Breast epithelium (tissue), 3 donors: ENCODE measurements at regions not wholly inside any gene's neighbourhood (a gene's known extent, or its start where the extent isn't known, plus 50 kb on each side); places are given as distances from the start of the nearest gene placed in this dataset.

Source experiments
- POLR2A ChIP-seq: fragments of 450-650 bp; IDR thresholded peaks from one replicate; pipeline ENCODE4 v1.6.1; 2016; ENCODE audit warnings: antibody characterized with exemption, mild to moderate bottlenecking, moderate library complexity
- POLR2AphosphoS5 ChIP-seq, 3 donors: sonication (generic); formaldehyde crosslinking; IDR thresholded peaks; one replicate each; pipeline ENCODE4 v1.6.1; 2017; ENCODE audit warnings: antibody characterized with exemption in 3 of 3
- TF ChIP-seq, protein P1 (sequence below), 3 donors: fragments of 450-650 bp; IDR thresholded peaks; one replicate each; pipeline ENCODE4 v1.5.1; 2016 to 2017; ENCODE audit warnings: antibody characterized with exemption in 3 of 3, mild to moderate bottlenecking in 3 of 3, moderate library complexity in 3 of 3

DNA sequence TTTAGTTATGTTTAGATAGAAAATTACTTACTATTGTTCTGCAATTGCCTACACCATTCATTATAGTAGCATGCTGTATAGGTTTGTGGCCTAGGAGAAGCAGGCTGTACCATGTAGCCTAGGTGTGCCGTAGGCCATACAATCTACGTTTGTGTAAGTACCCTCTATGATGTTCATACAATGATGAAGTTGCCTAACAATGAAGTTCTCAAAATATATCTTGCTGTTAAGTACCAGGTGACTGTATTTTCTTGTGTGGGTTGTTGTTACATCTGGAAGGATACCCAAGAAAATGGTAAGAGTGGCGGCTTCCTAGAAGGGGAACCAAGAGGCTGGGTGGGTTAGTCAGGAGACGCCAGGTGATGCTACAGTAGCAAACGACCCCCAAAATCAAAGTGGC, 88.3 kb upstream of the FOXF1 start:
- TF ChIP-seq, protein P1, sequence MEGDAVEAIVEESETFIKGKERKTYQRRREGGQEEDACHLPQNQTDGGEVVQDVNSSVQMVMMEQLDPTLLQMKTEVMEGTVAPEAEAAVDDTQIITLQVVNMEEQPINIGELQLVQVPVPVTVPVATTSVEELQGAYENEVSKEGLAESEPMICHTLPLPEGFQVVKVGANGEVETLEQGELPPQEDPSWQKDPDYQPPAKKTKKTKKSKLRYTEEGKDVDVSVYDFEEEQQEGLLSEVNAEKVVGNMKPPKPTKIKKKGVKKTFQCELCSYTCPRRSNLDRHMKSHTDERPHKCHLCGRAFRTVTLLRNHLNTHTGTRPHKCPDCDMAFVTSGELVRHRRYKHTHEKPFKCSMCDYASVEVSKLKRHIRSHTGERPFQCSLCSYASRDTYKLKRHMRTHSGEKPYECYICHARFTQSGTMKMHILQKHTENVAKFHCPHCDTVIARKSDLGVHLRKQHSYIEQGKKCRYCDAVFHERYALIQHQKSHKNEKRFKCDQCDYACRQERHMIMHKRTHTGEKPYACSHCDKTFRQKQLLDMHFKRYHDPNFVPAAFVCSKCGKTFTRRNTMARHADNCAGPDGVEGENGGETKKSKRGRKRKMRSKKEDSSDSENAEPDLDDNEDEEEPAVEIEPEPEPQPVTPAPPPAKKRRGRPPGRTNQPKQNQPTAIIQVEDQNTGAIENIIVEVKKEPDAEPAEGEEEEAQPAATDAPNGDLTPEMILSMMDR (IDR thresholded peaks at IDR 0.05), result no peak
- TF ChIP-seq POLR2A (no peak), POLR2AphosphoS5 (IDR thresholded peaks at IDR 0.05) (no peak)
